Body of pancreas (tissue), 4 donors: ENCODE measurements at regions not wholly inside any gene's neighbourhood (a gene's known extent, or its start where the extent isn't known, plus 50 kb on each side); places are given as distances from the start of the nearest gene placed in this dataset.

Experiments used
- ATAC-seq: fragments of 150-250 bp; one replicate; pipeline ENCODE4 v1.9.1; 2016
- DNase-seq, 4 donors: peaks; one replicate each; pipeline ENCODE4 v3.0.0-alpha.2; 2019
- H3K27ac ChIP-seq, 4 donors: fragments of 200-600 bp; sonication (generic); 1 replicate in 3 of 4; 2 replicates in 1 of 4; pipeline versions ENCODE4 v1.5.1 to v1.6.1; 2016 to 2019; ENCODE audit warnings: mild to moderate bottlenecking in 1 of 4, mixed read lengths in 1 of 4, moderate library complexity in 1 of 4
- H3K27me3 ChIP-seq, 2 donors: fragments of 200-600 bp; sonication (generic); one replicate each; pipeline ENCODE4 v1.6.0; 2016; ENCODE audit warnings: mild to moderate bottlenecking in 1 of 2
- H3K36me3 ChIP-seq, 2 donors: fragments of 200-600 bp; sonication (generic); replicated peaks in 1 of 2; 2 replicates each; pipeline ENCODE4 v1.5.1; 2016; ENCODE audit warnings: low read depth in 2 of 2; ENCODE audit not compliant: insufficient read depth in 1 of 2
- H3K4me1 ChIP-seq: fragments of 200-600 bp; sonication (generic); one replicate; pipeline ENCODE4 v1.6.0; 2016
- H3K4me3 ChIP-seq, 2 donors: fragments of 200-600 bp; sonication (generic); 1 replicate in 1 of 2; 2 replicates in 1 of 2; pipeline ENCODE4 v1.5.1; 2016 to 2019
- H3K9me3 ChIP-seq, 3 donors: fragments of 200-600 bp; sonication (generic); 1 replicate in 2 of 3; 2 replicates in 1 of 3; pipeline ENCODE4 v1.5.1; 2016
- CTCF ChIP-seq, 7 experiments: fragments of 450-650 bp in 4 of 7; fragments of 200-600 bp in 3 of 7; sonication (generic) in 3 of 7; IDR thresholded peaks; one replicate each; pipeline ENCODE4 v1.5.1; 2016 to 2019; ENCODE audit warnings: antibody characterized with exemption in 7 of 7
- POLR2A ChIP-seq, 3 donors: fragments of 450-650 bp; IDR thresholded peaks; one replicate each; pipeline ENCODE4 v1.6.1; 2016; ENCODE audit warnings: antibody characterized with exemption in 3 of 3, mild to moderate bottlenecking in 2 of 3
- WGBS, 2 donors: methylation state at CpG; one replicate each; pipeline ENCODE4 v1.1.5; 2017; 5-methylcytosine and 5-hydroxymethylcytosine counted together
- intact Hi-C: fragments of 100-400 bp; cut with DNase I; formaldehyde crosslinking; loops from one replicate; pipeline ENCODE4 v1.15.1; 2023

GRCh38 chr12:87529413-87529812 lies 499.8 kb downstream of the C12orf50 start:
- Histone ChIP-seq H3K27me3 (no peaks in the 10 kb centered on the region), H3K4me3 (no peak overlapping the region), H3K9me3 (no peaks in the 10 kb centered on the region), H3K4me1 (no peaks in the 10 kb centered on the region), H3K27ac (no peak overlapping the region), H3K36me3 (no peaks in the 10 kb centered on the region)
- no peak for DNase-seq
- intact Hi-C loops, result no loop called here
- WGBS, 2 donors, result 79 to 86% methylated on average over 1 of the region's 1 CpG
- no peak for TF ChIP-seq POLR2A (IDR thresholded peaks at IDR 0.05)
- no peak for TF ChIP-seq CTCF (IDR thresholded peaks at IDR 0.05)
- ATAC-seq, result no peak

DNA sequence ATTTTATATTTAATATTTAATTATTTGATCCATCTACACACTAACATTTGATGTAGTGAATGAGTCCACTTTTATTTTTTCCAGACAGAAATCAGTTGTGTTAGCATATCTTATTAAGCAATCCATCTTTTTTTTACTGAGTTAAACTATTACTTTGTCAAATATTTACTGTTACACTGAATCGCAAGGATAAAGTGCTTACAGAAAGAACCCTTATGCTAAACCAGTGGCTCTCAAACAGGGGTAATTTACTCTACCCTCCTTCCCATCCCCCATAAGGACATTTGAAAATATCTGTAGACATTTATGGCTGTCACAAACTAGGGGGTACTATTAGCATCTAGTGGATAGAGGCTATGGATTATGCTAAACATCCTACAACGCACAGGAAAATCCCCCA lies 508.2 kb downstream of the C12orf50 start:
- Histone ChIP-seq H3K27ac (no peak overlapping the region), H3K27me3 (no peaks in the 10 kb centered on the region), H3K4me3 (no peak overlapping the region), H3K4me1 (no peaks in the 10 kb centered on the region), H3K36me3 (no peaks in the 10 kb centered on the region), H3K9me3 (no peaks in the 10 kb centered on the region)
- TF ChIP-seq CTCF (IDR thresholded peaks at IDR 0.05) (no peak), POLR2A (IDR thresholded peaks at IDR 0.05) (no peak)
- intact Hi-C loops, result no loop called here
- ATAC-seq (no peak), DNase-seq (no peak)
- WGBS, 2 donors, result 31% methylated on average over 2 of the region's 2 CpGs

DNA sequence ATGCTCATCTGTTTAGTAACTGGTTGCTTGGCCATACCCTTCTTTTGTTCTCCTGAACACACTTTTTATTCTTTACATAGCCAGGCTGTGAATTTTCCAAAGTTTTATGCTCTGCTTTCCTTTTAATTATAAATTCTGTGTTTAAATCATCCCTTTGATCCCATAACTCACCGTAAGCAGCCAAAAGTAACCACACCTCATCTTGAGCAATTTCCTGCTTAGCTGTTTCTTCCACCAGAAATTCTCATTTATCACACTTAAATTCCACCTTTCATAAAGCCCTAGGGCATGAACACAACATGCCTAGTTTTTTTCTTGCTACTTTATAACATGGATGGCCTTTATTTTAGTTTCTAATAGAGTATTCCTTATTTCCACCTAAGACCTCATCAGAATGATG lies 510.7 kb downstream of the C12orf50 start:
- no peaks in the 10 kb centered on the region for H3K4me1 ChIP-seq
- H3K9me3 ChIP-seq, result no peaks in the 10 kb centered on the region
- H3K27ac ChIP-seq, result no peak overlapping the region
- DNase-seq (no peak), ATAC-seq (no peak)
- intact Hi-C loops, result no loop called here
- 34 to 57% methylated on average over 1 of the region's 1 CpG for WGBS, 2 donors
- H3K27me3 ChIP-seq, result no peaks in the 10 kb centered on the region
- no peak overlapping the region for H3K4me3 ChIP-seq
- TF ChIP-seq POLR2A (IDR thresholded peaks at IDR 0.05), result no peak
- TF ChIP-seq CTCF (IDR thresholded peaks at IDR 0.05), result no peak
- no peaks in the 10 kb centered on the region for H3K36me3 ChIP-seq

DNA sequence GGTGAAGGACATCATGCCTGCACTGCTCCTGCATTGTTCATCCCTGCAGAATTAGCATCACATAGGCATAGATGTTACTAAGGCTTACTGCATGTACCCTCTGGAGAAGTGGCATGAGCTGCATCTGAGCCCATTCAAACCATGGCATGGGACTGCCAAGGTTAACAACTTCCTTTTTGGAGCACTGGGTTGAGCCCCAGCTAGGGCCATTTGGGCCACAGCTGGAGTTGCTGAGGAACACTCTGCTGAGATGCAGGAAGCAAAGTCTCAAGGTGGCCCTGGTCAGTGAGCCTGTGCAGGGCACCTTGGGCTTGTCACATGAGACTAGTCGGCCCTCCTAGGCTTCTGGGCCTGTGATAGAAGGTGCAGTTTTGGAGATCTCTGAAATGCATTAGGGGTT lies 511.2 kb downstream of the C12orf50 start:
- intact Hi-C loops, result no loop called here
- no peak for ATAC-seq
- H3K4me1 ChIP-seq, result no peaks in the 10 kb centered on the region
- WGBS, 2 donors, result 44 to 58% methylated on average over 1 of the region's 1 CpG
- no peaks in the 10 kb centered on the region for H3K27me3 ChIP-seq
- no peak overlapping the region for H3K4me3 ChIP-seq
- no peaks in the 10 kb centered on the region for H3K9me3 ChIP-seq
- no peak overlapping the region for H3K27ac ChIP-seq
- no peaks in the 10 kb centered on the region for H3K36me3 ChIP-seq
- TF ChIP-seq CTCF (IDR thresholded peaks at IDR 0.05) (no peak), POLR2A (IDR thresholded peaks at IDR 0.05) (no peak)
- no peak for DNase-seq

DNA sequence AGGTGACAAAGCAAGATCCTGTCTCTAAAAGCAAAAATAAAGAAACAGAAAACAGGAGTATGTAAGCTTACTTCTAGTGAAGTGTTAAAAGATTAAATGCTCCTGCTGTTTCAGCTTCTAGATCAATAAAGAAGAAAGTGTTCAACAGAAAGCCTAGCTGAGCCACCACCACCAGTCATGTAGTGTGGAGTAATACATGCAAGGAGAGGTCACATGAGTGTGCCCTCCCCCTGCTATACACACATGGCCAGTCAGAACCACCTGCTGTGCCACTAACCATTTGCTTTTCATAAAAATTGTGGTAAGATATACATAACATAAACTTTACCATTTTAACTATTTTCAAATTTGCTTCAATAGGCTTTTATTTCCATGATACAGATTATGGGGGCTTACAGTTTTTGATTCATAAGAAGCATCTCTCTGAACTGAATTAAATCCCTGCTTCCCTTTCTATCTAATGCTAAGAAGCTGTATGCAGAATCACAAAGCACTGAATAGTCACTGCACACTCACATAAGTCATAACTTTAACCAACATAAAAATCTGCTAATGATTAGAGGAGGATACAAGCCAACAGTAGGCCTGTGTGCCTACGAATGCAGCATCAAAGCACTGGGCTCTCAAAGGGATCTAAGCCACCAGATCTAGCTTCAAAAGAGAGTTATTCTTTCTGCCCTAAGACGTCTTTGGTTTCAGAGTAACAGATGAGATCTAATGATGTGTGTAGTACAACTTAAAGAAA lies 515.5 kb downstream of the C12orf50 start:
- H3K27ac ChIP-seq, result no peak overlapping the region
- intact Hi-C loops, result no loop called here
- no peak for DNase-seq
- H3K27me3 ChIP-seq, result no peaks in the 10 kb centered on the region
- WGBS, 2 donors, result 43 to 68% methylated on average over 2 of the region's 2 CpGs
- no peak overlapping the region for H3K4me3 ChIP-seq
- TF ChIP-seq CTCF (IDR thresholded peaks at IDR 0.05) (no peak), POLR2A (IDR thresholded peaks at IDR 0.05) (no peak)
- no peak for ATAC-seq
- H3K4me1 ChIP-seq, result no peaks in the 10 kb centered on the region
- no peaks in the 10 kb centered on the region for H3K9me3 ChIP-seq
- no peaks in the 10 kb centered on the region for H3K36me3 ChIP-seq
